ENCODE measurements at regions not wholly inside any gene's neighbourhood (a gene's known extent, or its start where the extent isn't known, plus 50 kb on each side); places are given as distances from the start of the nearest gene placed in this dataset.
A peak's percentile ranks its signal among the peaks of the same experiment; 100 is the strongest.

DNA sequence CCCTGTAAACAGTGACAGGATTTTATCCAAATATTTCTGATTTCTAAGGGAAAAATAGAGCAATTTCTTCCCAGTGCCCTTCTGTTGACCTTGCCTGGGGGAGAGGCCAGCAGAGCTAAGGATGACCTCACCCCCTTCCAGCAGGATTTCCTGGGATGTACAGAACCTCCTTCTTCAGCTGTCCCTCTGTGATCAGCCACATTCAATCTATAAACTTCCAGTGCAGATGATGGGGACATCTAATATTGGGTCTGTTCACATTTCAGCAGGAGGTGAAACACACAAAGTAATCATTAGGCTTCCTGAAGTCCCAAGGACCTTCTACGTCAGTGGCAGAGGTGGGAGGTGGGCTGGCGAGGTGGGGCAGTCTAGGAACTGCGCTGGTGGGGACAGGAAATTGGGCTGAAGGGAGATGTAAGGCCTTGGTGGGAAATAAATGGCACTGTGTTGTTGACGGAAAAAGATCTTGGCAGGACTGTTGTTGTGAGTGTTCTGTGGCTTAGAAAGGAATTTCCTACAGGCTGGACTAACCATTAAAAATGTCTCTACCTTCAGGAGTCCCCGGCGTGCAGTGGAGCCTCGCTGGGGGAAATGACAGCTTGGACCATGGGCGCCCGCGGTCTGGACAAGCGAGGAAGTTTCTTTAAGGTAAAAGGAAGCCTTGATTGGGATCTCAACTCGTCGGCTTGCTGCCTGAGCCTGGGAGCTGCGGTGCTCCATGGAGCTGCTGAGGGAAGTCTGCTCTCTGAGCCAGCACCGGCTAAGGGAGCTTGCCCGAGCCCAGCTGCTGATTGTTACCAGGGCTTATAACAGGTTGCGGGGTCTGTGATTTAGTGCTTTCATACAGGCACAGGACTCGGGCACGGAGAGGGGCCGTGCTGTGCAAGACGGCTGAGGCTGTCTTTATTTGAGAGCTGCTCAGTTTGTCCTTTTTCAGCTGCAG is 127.9 kb upstream of the NAA20 start:
- no peak for DNase-seq (ENCODE audit: extremely low read depth, low read depth)

DNA sequence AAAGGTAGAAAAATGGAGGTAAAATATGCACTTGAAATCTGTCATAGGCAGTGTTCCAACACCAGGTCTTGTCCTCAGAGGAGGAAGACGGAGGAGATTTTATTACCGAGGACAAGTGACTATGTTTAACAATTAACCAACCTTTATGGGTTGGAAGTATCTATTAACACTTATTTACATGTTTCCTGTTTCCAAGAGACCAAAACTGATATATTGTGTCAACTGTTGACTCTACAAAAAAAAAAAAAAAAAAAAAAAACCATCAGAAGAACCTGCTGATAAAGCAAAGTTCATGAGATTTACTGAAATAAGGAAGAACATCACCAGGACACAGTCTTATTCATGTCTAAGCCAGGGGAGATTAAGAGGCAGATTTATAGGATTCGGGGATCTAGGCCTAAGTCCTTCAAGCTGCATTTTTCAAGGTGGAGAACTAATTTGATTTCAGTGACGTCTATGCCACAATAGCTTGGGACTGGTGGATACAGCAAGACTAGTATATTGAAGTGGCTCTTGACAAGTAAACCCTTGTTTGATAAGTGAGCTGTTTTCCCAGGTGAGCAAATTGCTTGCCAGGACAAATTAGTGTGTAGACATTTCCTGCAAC is 126.6 kb upstream of the NAA20 start:
- no peak for DNase-seq (ENCODE audit: extremely low read depth, low read depth)

DNA sequence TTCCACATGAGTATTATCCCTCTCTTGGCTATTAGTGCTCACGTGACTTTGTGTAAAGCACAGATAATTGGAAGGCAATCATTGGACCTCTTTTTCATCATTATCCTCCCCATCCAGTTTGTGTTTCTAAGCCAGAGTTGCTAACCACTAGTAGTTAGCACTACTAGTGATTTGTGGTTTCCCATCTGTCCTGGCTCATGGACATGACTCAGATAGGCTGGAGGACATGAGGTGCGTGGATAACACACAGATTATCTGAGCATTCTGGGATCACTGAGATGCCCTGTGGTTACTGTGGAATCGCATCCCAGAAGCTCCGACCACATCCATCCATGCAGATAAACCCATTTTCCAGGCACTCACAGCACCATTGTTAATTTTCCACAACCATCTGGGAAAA is 123.8 kb upstream of the NAA20 start:
- DNase-seq (ENCODE audit: extremely low read depth, low read depth) = no peak

DNA sequence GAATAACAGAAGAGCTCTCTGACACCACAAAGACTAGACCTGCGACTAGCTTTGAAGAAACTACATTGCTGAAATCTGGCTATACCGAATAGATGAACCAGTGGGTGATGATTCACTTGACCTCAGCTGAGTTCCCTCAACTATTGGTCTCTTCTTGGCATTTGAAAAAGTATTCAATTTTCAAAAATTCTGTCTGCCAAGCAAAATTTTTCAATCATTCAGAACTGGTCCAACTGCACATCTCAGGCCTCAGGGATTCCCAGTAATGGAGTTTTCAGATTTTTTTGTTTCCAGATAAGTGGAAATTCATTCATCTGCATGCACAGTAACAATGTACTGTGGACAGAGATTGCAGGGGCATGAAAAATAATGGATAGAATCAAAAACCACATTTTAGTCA is 121.4 kb upstream of the NAA20 start:
- DNase-seq (ENCODE audit: extremely low read depth, low read depth) = no peak

DNA sequence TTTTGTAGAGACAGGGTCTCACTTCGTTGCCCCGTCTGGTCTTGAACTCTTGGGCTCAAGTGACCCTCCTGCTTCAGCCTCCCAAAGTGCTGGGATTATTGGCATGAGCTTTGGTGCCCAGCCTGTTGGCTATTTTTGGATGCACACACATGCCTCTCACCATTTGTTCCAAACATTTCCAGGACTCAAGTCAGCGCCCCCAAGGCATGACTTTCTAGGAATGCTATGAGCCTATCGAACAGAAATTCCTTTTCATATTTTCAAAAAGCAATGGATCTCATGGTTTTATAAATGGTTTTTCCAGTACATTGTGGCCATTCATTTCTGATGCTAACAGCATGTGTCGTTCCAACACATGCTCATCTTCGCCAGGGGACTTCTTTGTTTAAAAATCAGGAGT is 119.3 kb upstream of the NAA20 start:
- no peak for DNase-seq (ENCODE audit: extremely low read depth, low read depth)

DNA sequence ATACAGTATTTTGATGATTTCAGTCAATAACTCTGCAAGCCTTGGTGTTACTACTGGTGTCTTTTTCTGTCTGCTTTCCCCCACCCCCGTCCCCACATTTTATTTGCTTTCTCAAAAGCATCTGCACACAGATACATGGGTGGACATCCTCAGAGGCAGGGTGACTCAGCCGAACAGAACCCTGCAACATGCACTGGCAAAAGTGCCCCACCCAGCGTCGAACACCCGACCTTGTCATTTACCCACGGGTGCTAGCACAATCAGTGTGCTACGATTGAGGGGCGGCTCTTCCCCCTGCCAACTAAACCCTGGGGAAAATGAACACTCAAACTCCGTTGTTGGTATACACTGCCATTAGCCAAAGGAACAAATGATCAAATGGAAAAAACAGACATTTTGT is 115.9 kb upstream of the NAA20 start:
- no peak for DNase-seq (ENCODE audit: extremely low read depth, low read depth)

DNA sequence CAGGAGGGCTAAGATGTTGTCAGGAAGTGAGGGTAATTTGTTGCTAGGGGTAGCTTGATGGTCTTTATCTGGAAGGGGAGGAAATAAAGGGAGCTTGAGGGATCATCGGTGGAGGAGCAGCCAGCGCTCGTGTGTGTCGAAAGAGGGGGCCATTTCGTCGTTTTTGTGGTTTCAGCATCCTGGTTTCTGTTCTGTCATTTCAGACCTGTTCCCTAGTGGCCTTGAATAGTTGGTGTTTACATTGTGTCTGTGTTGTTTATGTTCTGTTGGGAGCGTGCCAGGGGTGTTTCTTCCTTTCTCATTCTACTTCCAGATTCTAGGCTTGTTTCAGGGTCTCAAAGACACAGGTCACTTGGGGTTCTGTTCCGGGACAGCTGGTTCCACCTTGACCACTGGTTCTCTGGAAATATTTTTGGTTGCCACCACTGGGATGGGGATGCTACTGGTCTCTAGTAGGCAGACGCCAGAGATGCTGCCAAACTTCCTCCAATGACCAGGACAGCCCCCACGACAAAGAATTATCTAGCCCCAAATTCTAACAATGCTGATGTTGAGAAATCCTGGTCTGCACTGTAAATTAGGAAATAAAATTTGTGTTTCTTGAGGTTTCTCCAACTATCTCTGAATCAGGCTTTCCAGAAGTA is 113.9 kb upstream of the NAA20 start:
- DNase-seq (ENCODE audit: extremely low read depth, low read depth) = peak; percentile 61

DNA sequence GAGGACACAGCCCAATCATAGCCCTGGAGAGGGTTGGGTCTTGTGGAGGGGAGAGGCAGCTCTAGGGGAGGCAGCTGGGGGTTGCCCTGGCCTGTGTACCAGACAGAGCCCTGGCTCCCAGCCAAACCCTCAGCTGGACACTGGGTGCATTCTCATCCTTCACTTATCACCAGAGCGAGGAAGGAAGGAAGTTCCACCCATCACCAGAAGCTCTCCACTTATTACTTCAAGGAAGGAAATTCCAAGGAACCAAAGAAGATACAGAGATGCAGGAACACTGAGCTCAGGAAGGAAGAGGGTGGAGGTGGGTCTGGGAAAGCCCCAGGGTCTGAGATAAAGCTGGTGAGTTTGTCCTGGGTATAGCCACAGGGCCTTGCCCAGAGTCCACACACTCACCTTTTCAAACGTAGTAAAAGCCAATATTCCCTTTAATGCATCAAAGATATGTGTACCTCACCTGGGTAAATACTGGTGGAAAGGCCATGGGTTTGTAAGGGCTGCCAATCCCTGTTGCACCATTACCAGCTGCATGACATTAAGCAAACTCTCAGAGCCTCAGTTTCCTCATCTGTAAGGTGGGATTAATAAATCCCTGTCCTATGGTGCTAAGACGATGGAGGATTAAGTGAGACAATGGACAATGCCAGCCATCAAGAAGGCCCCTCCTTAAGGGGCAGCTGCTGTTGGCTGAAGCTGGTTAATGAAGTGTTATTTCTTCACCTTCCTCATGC is 109.7 kb upstream of the NAA20 start:
- DNase-seq (ENCODE audit: extremely low read depth, low read depth) = no peak

DNA sequence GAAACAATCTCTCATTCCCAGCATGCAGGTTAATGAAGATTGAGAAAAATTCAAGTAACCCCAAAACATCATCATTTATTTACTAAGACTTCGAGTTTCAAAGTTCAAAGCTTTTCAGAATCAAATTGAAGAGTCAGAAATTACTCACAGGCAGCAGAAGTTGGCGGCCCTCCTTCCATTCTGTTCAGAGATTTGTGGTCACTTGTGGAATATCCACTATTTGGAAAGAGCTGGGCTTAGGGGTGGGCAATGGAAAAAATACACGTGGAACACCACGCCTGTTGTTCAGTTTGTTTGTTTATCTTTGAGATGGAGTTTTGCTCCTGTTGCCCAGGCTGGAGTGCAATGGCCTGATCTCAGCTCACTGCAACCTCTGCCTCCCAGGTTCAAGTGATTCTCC is 108.6 kb upstream of the NAA20 start:
- DNase-seq (ENCODE audit: extremely low read depth, low read depth) = no peak

DNA sequence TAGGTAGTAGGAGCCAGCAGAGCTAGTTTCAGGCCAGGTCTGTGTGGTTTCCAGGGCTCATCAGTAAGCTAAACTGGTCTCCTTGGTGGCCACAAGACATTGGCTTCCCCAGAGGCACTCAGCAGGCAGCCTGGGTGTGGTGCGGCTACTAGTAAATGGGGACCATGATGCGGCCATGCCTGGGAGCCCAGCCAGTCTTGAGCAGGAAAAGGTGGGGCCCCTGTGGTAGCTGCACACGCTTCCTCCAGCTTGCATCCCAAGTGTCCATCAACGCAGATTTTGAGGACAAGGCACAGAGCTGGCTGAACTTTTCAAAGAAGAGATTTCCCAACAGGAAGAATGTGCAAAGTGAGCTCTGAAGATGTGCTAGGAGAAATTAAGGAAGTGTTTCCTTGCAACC is 107.4 kb upstream of the NAA20 start:
- no peak for DNase-seq (ENCODE audit: extremely low read depth, low read depth)

DNA sequence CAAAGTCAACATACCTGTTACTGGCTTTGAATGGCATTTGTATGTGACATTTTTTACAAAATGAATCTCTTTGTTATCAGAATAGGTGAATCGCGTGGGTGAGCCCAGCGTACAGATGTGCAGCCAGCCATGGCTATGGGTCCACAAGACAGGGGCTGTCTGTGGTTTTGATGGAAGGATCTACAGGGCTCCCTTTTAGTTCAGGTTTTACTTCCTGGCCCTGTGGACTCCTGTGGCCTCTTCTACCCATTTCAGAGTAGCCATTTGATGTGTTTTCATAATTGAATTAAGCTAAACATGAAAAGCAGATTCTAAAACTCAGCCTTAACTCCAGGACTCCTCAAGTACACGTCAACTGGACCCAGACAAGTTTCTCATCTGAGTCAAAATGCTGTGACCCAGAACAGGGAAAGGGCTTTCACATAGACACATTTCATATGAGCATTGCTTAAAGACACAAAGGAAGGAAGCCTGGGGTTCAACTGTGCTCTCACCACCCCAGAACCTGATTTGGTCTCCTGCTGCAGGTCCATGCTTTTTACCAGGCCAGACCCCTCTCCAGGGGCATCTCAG is 105.3 kb upstream of the NAA20 start:
- no peak for DNase-seq (ENCODE audit: extremely low read depth, low read depth)

DNA sequence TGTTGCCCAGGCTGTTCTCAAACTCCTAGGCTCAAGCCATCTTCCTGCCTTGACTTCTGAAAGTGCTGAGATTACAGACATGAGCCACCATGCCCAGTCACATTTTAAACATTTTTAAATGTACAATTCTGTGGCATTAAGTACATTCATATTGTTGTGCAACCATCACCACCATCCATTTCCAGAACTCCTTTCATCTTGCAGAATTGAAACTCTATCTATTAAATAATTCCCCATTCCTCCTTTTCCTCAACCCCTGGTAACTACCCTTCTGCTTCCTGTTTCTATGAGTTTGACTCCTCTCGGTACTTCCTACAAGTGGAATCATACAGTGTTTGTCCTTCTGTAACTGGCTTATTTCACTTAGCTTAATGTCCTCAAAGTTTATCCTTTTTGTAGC is 103.8 kb upstream of the NAA20 start:
- no peak for DNase-seq (ENCODE audit: extremely low read depth, low read depth)

DNA sequence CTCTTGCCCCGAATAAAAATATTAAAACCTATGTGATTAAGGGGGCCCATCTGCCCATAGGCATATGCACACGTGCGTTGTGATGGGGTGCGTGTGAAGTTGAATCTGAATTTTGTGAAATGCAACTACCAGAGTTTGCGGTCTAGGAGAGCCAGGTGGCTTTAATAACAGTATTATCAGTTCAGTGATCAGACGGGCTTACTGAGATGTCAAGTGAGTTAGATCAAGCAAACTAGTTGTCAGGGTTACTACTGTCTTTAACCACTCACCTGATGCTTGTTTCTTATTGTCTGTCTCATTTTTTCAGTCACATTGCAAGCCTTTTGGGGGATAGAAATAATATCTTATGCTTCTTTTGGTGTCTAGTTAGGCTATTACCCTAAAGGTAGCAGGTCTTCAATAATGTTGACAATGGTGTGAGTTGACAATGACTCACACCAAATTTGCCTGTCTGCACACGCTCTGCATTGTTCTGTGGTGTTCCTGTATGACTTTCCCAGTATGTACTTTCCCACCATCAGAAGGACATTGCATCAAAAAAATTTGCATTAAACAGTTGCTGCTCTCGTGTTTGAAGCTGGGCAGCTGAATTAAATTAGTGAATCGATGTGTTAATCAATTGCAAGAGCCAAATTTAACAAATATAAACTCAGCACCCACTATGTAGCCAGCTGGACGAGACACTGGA is 103.1 kb upstream of the NAA20 start:
- DNase-seq (ENCODE audit: extremely low read depth, low read depth) = no peak

DNA sequence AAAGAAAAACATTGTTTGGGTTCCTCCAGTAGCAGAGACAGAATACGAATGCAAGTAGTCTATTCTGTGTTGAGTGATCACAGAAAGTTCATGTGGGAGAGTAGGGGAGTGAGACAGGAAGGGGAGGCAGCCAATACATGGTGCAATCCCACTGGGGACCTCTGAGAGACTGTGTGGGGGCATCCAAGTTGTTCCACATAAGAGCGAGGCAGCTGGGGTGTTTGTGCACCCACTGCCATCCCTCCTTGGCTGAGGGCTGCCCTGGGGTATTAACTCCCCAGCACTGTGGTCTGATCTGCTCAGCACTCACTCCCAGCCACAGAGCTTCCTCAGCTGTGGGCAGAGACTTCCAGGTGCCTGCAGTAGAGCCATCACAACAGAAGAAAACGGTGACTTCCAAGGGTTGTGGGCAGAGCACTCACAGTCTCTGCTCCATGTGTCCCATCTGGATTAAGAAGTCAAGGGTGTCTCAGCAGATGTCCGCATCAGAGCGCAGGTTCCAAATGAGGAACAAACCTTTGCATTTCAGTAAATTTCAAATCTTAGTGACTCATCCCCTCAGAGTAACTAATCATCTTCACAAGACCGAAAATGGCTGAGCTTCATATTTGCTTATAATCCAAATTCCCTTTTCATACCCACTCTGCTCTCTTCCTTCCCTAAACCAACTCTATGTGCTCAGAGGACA is 101.9 kb upstream of the NAA20 start:
- no peak for DNase-seq (ENCODE audit: extremely low read depth, low read depth)

DNA sequence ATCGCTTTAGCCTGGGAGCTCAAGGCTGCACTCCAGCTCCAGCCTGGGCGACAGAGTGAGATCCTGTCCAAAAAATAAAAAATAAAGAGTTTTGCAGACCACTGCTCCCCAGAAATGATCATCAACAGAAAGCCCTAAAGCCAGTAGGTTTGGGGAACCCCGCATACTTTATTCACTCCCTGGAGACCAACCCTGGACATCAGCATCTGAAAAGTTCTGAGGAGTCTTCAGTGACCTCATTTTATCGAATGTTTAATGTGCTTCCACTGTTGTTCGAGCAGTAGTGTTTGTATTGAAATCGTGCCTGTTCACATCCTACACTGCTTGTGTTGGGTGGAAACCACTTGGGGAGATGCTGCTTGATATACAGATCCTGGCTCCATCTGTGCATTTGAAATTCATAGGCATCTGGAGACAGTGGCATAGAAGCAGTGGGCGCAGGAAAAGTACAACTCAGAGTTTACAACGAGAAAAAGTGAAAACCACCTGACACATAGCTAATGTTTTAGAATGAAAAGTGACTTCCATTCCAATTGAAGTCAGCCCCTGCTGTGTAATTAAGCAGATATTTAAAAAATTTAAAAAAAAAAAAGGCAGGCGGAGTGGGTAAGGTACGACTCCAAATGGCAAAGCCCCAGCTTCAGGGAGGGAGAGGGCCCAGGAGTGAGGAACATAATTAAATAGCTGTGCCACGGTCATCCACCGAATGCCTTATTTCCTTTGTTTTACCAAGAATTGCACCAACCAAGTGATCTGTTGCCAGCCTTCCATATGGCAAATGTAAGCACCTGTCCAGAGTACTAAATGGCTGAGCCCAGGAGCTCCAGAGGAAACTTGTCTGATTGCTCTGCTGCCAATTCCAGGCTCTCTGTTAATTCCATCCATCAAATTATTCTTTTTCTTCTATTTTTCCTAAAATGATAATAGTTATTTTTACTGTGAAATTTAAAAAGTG is 100.4 kb upstream of the NAA20 start:
- no peak for DNase-seq (ENCODE audit: extremely low read depth, low read depth)

DNA sequence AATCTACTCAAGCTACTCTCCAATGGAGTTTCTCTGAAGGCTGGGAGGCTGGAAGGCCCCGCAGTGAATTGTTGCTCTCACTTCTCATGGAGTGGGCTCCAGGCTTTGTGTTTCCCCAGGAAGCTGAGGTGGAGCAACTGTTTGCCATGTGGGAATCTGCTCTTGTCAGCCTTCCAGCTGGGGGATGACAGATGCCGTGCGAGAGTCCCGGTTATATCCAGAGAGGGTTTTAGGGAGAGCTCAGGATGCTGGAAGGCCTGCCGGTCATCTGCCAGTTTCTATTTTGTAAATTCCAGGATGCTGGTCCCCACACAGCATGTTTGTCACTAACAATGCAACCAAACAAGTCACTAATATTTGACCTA is 98.2 kb upstream of the NAA20 start:
- DNase-seq (ENCODE audit: extremely low read depth, low read depth) = no peak

DNA sequence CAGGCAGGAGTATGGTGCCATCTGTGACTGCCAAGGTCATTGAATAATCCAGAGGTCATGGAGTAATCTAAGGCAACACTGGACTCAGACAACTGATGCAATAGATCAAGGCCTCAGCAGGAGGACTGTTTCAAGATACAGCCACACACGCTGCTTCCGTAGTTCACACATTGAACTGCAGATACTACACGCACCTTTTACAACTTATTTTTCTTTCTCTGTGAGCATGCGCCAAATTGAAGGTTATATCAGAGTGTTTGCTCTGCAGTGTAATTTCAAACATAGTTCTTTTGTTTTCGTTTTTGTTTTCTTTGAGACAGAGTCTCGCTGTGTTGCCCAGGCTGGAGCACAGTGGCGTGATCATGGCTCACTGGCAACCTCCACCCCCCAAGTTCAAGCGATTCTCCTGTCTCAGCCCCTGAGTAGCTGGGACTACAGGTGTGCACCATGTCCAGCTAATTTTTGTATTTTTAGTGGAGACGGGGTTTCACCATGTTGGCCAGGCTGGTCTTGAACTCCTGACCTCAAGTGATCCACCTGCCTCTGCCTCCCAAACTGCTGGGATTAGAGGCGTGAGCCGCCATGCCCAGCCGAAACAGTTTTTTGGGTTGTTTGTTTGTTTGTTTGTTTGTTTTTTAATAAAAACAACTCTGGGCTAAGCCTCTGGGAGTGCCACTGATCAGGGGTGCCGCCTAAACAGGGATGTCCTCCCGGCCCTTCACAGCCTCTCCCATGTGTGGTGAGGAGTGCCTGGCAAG is 96.6 kb upstream of the NAA20 start:
- DNase-seq (ENCODE audit: extremely low read depth, low read depth) = no peak

DNA sequence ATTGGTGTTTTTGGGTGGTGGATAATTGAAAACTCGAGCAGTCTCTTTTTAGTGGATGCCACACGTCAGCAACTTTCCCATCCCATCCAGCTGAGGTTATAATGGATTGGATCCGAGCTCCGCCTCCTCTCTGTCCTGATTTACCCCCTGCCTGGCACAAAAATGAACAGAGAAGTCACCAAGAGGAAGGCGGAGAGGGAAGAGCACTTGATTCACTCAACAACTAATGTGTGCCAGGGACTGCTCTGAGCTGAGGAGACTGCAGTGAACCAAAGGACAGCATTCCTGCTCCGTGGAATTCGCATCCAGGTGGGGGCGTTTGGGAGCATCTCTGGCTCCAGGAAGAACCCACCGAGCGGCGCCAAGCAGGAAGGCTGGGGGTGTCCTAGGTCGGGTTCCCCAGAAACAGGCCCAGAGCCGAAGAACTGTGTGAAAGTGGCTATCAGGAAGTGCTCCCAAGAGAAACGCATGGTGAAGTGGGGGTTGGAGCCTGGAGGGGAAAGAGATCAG is 95.8 kb upstream of the NAA20 start:
- DNase-seq (ENCODE audit: extremely low read depth, low read depth) = no peak
